Prostate gland (tissue), 2 donors: ENCODE measurements at regions not wholly inside any gene's neighbourhood (a gene's known extent, or its start where the extent isn't known, plus 50 kb on each side); places are given as distances from the start of the nearest gene placed in this dataset.

Experiments used
- POLR2A ChIP-seq: fragments of 450-650 bp; IDR thresholded peaks from one replicate; pipeline ENCODE4 v1.6.1; 2016; ENCODE audit warnings: antibody characterized with exemption, mild to moderate bottlenecking
- POLR2AphosphoS5 ChIP-seq: sonication (generic); formaldehyde crosslinking; IDR thresholded peaks from one replicate; pipeline ENCODE4 v1.6.1; 2017; ENCODE audit warnings: antibody characterized with exemption
- TF ChIP-seq, protein P1 (sequence below), 4 experiments: fragments of 200-600 bp in 2 of 4; fragments of 450-650 bp in 2 of 4; sonication (generic) in 2 of 4; IDR thresholded peaks; 1 replicate in 3 of 4; 2 replicates in 1 of 4; pipeline ENCODE4 v1.5.1; 2016 to 2019; ENCODE audit warnings: antibody characterized with exemption in 4 of 4, mild to moderate bottlenecking in 2 of 4, moderate library complexity in 2 of 4

DNA sequence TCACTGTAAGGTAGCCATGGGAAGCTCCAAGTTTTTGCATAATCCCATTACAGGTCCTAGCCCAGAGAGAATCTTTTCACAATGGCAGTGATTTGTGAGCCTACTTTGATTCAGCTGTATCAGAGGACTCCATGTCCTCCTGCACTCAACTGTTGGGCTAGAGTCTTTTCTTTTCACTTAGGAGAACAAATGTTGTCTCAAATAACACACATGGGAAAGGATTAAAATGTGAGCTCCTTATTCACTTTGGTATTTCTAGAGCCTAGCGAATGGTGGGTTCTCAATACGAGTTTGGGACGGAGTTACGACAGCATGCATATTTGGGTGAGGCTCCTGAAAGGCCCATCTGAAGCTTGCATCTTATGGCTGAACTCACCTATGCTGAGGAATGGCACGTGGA is 183.5 kb upstream of the STEAP4 start:
- TF ChIP-seq POLR2A (no peak), POLR2AphosphoS5 (no peak)
- TF ChIP-seq, protein P1, sequence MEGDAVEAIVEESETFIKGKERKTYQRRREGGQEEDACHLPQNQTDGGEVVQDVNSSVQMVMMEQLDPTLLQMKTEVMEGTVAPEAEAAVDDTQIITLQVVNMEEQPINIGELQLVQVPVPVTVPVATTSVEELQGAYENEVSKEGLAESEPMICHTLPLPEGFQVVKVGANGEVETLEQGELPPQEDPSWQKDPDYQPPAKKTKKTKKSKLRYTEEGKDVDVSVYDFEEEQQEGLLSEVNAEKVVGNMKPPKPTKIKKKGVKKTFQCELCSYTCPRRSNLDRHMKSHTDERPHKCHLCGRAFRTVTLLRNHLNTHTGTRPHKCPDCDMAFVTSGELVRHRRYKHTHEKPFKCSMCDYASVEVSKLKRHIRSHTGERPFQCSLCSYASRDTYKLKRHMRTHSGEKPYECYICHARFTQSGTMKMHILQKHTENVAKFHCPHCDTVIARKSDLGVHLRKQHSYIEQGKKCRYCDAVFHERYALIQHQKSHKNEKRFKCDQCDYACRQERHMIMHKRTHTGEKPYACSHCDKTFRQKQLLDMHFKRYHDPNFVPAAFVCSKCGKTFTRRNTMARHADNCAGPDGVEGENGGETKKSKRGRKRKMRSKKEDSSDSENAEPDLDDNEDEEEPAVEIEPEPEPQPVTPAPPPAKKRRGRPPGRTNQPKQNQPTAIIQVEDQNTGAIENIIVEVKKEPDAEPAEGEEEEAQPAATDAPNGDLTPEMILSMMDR (IDR thresholded peaks at IDR 0.05): no peak
